ENCODE measurements at regions not wholly inside any gene's neighbourhood (a gene's known extent, or its start where the extent isn't known, plus 50 kb on each side); places are given as distances from the start of the nearest gene placed in this dataset.

- H3K4me3 ChIP-seq (ENCODE audit: low read depth, low read length), result peak overlapping the region; percentile 33
- peak; percentile 80 for TF ChIP-seq CTCF (IDR thresholded peaks at IDR 0.05; ENCODE audit: low read depth, low read length)
These were observed 123.5 kb upstream of the LGALSL start for GRCh38 chr2:64330281-64331113.

- H3K4me3 ChIP-seq (ENCODE audit: low read depth, low read length), result no peak overlapping the region
- no peak for TF ChIP-seq CTCF (IDR thresholded peaks at IDR 0.05; ENCODE audit: low read depth, low read length)
These were observed 122.8 kb upstream of the LGALSL start for GRCh38 chr2:64331114-64331645.

- TF ChIP-seq CTCF (IDR thresholded peaks at IDR 0.05; ENCODE audit: low read depth, low read length), result no peak
- no peak overlapping the region for H3K4me3 ChIP-seq (ENCODE audit: low read depth, low read length)
These were observed 121.9 kb upstream of the LGALSL start for GRCh38 chr2:64331849-64332699.

GRCh38 chr2:64336171-64336570, 117.8 kb upstream of the LGALSL start:
- H3K4me3 ChIP-seq (ENCODE audit: low read depth, low read length), result no peak overlapping the region
- TF ChIP-seq CTCF (IDR thresholded peaks at IDR 0.05; ENCODE audit: low read depth, low read length), result no peak

- TF ChIP-seq CTCF (IDR thresholded peaks at IDR 0.05; ENCODE audit: low read depth, low read length), result no peak
These were observed 116.6 kb upstream of the LGALSL start for GRCh38 chr2:64337314-64337713.

GRCh38 chr2:64338108-64338507, 115.9 kb upstream of the LGALSL start:
- no peak for TF ChIP-seq CTCF (IDR thresholded peaks at IDR 0.05; ENCODE audit: low read depth, low read length)
- no peak overlapping the region for H3K4me3 ChIP-seq (ENCODE audit: low read depth, low read length)

More at GRCh38 chr2:64337314-64337713, 116.6 kb upstream of the LGALSL start:
- H3K4me3 ChIP-seq (ENCODE audit: low read depth, low read length), result no peak overlapping the region
